Fibroblast of gingiva (primary cell): ENCODE measurements at regions not wholly inside any gene's neighbourhood (a gene's known extent, or its start where the extent isn't known, plus 50 kb on each side); places are given as distances from the start of the nearest gene placed in this dataset.

Experiments
- DNase-seq: peaks from one replicate; pipeline ENCODE4 v3.0.0-alpha.2; 2011; ENCODE audit warnings: low read depth

- no peak for DNase-seq
Measured at GRCh38 chrX:69226459-69227158, 61.4 kb upstream of the PJA1 start.

- DNase-seq = peak; percentile 43
Measured at GRCh38 chrX:69222103-69223090, 57.1 kb upstream of the PJA1 start.

- no peak for DNase-seq
Measured at GRCh38 chrX:69221239-69222102, 56.2 kb upstream of the PJA1 start.

GRCh38 chrX:69218407-69218997 is 53.2 kb upstream of the PJA1 start:
- no peak for DNase-seq

- peak; percentile 0 for DNase-seq
Measured at GRCh38 chrX:69216911-69217310, 51.7 kb upstream of the PJA1 start.

- no peak for DNase-seq
Measured at GRCh38 chrX:69216446-69216845, 51.2 kb upstream of the PJA1 start.

- no peak for DNase-seq
Measured at GRCh38 chrX:69215161-69215875, 50.1 kb upstream of the PJA1 start.
